PC-9 (cell line): ENCODE measurements at regions not wholly inside any gene's neighbourhood (a gene's known extent, or its start where the extent isn't known, plus 50 kb on each side); places are given as distances from the start of the nearest gene placed in this dataset.

Experiments
- EZH2 ChIP-seq: fragments of 200-600 bp; sonication (generic); IDR thresholded peaks from 2 replicates; pipeline ENCODE4 v1.8.0; 2017; ENCODE audit warnings: antibody characterized with exemption, low read depth
- TF ChIP-seq, protein P1 (sequence below): fragments of 200-600 bp; sonication (generic); conservative IDR thresholded peaks from 2 replicates; pipeline ENCODE4 v1.6.1; 2017; ENCODE audit warnings: mixed run types, antibody characterized with exemption, mild to moderate bottlenecking, moderate library complexity

DNA sequence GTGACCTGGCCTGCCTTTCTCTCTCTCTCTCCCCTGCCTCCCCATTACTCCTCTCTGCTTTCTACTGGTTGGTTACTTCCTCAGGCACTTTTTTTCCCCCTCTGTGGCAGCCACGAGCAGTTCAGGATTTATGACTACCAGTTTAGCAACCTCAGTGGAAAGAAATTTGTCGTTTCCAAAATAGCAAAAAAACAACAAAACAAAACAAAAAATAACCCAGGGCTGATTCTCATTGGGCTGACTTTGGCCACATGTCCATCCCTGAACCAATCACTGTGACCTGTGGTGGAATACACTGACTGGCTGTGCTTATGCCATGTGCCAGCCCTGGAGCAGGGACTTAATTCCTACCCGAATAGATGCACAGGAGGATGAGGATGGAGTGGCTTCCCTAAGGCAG lies 137.4 kb downstream of the TFAP2C start:
- TF ChIP-seq, protein P1, sequence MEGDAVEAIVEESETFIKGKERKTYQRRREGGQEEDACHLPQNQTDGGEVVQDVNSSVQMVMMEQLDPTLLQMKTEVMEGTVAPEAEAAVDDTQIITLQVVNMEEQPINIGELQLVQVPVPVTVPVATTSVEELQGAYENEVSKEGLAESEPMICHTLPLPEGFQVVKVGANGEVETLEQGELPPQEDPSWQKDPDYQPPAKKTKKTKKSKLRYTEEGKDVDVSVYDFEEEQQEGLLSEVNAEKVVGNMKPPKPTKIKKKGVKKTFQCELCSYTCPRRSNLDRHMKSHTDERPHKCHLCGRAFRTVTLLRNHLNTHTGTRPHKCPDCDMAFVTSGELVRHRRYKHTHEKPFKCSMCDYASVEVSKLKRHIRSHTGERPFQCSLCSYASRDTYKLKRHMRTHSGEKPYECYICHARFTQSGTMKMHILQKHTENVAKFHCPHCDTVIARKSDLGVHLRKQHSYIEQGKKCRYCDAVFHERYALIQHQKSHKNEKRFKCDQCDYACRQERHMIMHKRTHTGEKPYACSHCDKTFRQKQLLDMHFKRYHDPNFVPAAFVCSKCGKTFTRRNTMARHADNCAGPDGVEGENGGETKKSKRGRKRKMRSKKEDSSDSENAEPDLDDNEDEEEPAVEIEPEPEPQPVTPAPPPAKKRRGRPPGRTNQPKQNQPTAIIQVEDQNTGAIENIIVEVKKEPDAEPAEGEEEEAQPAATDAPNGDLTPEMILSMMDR, result no peak
- no peak for TF ChIP-seq EZH2
